K562 (cell line): ENCODE measurements at regions not wholly inside any gene's neighbourhood (a gene's known extent, or its start where the extent isn't known, plus 50 kb on each side); places are given as distances from the start of the nearest gene placed in this dataset.

Experiments used
- HES1 ChIP-seq: fragments of 450-650 bp; IDR thresholded peaks from 2 replicates; pipeline ENCODE4 v1.6.1; 2016; ENCODE audit warnings: low read depth, mild to moderate bottlenecking, moderate library complexity
- MGA ChIP-seq: fragments of 450-650 bp; IDR thresholded peaks from 2 replicates; pipeline ENCODE4 v1.6.1; 2016; ENCODE audit warnings: mild to moderate bottlenecking, moderate library complexity
- MNT ChIP-seq, 2 experiments: fragments of 450-650 bp; conservative IDR thresholded peaks; 2 replicates each; pipeline ENCODE4 v1.6.1; 2017; ENCODE audit warnings: mild to moderate bottlenecking in 2 of 2, moderate library complexity in 2 of 2
- SMARCB1 ChIP-seq: IDR thresholded peaks from 2 replicates; pipeline ENCODE4 v1.6.1; 2011; ENCODE audit warnings: improper control_type of control experiment, low read depth; ENCODE audit not compliant: insufficient read length
- YY1 ChIP-seq, 3 experiments: IDR thresholded peaks; 2 replicates each; pipeline ENCODE4 v1.6.1; 2011; ENCODE audit warnings: low read length in 2 of 3, mild to moderate bottlenecking in 2 of 3, moderate library complexity in 2 of 3, borderline replicate concordance in 1 of 3, control low read depth in 1 of 3, low read depth in 1 of 3; ENCODE audit not compliant: insufficient read depth in 3 of 3, insufficient replicate concordance in 2 of 3, control insufficient read depth in 1 of 3, insufficient read length in 1 of 3; ENCODE audit errors: extremely low read depth in 1 of 3
- ZNF124 ChIP-seq: sonication (generic); formaldehyde crosslinking; IDR thresholded peaks from 2 replicates; pipeline ENCODE4 v1.8.1; 2022; ENCODE audit warnings: missing genetic modification reagents

GRCh38 chr5:164355267-164355830 lies 849.9 kb downstream of the MAT2B start (continued):
- TF ChIP-seq MGA: no peak
- TF ChIP-seq SMARCB1: no peak
- TF ChIP-seq MNT (conservative IDR thresholded peaks at IDR 0.05): no peak
- no peak for TF ChIP-seq ZNF124 (CRISPR knock-in tag)
- no peak for TF ChIP-seq HES1
- TF ChIP-seq YY1 (IDR thresholded peaks at IDR 0.05; ENCODE audit: borderline replicate concordance in 1 of 3, control insufficient read depth in 1 of 3, extremely low read depth in 1 of 3, insufficient read depth in 3 of 3, insufficient read length in 1 of 3, insufficient replicate concordance in 2 of 3, low read depth in 1 of 3, low read length in 2 of 3): no peak
